GM23248 (cell line): ENCODE measurements at regions not wholly inside any gene's neighbourhood (a gene's known extent, or its start where the extent isn't known, plus 50 kb on each side); places are given as distances from the start of the nearest gene placed in this dataset.

Experiments used
- EZH2 ChIP-seq: fragments of 200-600 bp; sonication (generic); IDR thresholded peaks from 2 replicates; pipeline ENCODE4 v1.6.1; 2018; ENCODE audit warnings: antibody characterized with exemption, mild to moderate bottlenecking; ENCODE audit not compliant: insufficient read depth, poor library complexity, severe bottlenecking
- EZH2phosphoT487 ChIP-seq: fragments of 200-600 bp; sonication (generic); IDR thresholded peaks from 2 replicates; pipeline ENCODE4 v1.6.1; 2018; ENCODE audit warnings: antibody characterized with exemption, moderate library complexity, mild to moderate bottlenecking, low read depth; ENCODE audit not compliant: insufficient read depth

DNA sequence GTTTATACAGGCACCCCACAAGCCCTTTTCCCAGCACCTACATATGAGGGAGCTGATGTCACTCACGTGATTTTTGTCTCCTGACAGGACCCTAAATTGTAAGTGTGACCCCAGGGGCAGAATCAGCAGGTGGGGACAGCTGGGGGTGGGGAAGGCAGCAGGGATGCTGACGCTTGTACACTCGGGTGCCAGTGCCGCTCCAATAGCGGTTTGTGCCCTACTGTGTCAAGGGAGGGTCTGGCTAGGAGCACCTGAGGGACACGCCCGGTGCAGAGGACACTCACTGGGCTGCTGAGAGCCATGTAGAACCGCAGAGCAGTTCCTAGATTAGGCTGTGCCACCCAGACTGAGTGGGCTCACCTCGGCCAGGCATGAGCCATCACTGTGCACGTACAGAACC lies 81.3 kb downstream of the SCGB2B2 start:
- no peak for TF ChIP-seq EZH2
- TF ChIP-seq EZH2phosphoT487: no peak
